PC-9 (cell line): ENCODE measurements at regions not wholly inside any gene's neighbourhood (a gene's known extent, or its start where the extent isn't known, plus 50 kb on each side); places are given as distances from the start of the nearest gene placed in this dataset.

Experiments used
- BruUV-seq: library from RNA; stranded (reverse); fragments of 400-500 nt; replicated peaks from 2 replicates; lab custom pipeline; 2021; lab: Mats Ljungman, UMichigan
- CTCF ChIA-PET: fragments of 300-600 bp; sonication (Branson Sonifier 250); formaldehyde crosslinking; loops from one replicate; lab custom pipeline; 2022; ENCODE audit warnings: antibody characterized with exemption; lab: Charles Lee
- POLR2A ChIA-PET: fragments of 300-600 bp; sonication (Branson Sonifier 250); formaldehyde crosslinking; loops from one replicate; lab custom pipeline; 2022; ENCODE audit warnings: antibody characterized with exemption; ENCODE audit not compliant: unreplicated experiment; lab: Charles Lee
- DNase-seq, 2 experiments: peaks; one replicate each; pipeline versions ENCODE4 v3.0.0 to v3.0.0-alpha.2; 2015 to 2022; ENCODE audit warnings: mixed read lengths in 1 of 2
- H2AFZ ChIP-seq: fragments of 200-600 bp; sonication (generic); 2 replicates; pipeline ENCODE4 v1.8.1; 2017; ENCODE audit warnings: antibody characterized with exemption
- H3F3A ChIP-seq: fragments of 200-600 bp; sonication (generic); 2 replicates; pipeline ENCODE4 v1.8.1; 2017; ENCODE audit warnings: antibody characterized with exemption, mild to moderate bottlenecking, low read depth; ENCODE audit not compliant: insufficient read depth
- H3K27ac ChIP-seq: fragments of 200-600 bp; sonication (generic); 2 replicates; pipeline ENCODE4 v1.6.1; 2016; ENCODE audit warnings: mixed run types
- H3K27me3 ChIP-seq: fragments of 200-600 bp; sonication (generic); 2 replicates; pipeline ENCODE4 v1.6.1; 2016; ENCODE audit warnings: low read depth, mixed run types; ENCODE audit not compliant: insufficient read depth
- H3K36me3 ChIP-seq: fragments of 200-600 bp; sonication (generic); 2 replicates; pipeline ENCODE4 v1.6.1; 2016; ENCODE audit warnings: low read depth, mixed run types
- H3K4me1 ChIP-seq: fragments of 200-600 bp; sonication (generic); replicated peaks from 2 replicates; pipeline ENCODE4 v1.6.1; 2016; ENCODE audit warnings: mixed run types; ENCODE audit not compliant: insufficient read depth
- H3K4me2 ChIP-seq: fragments of 200-600 bp; sonication (generic); 2 replicates; pipeline ENCODE4 v1.6.1; 2017; ENCODE audit warnings: mixed run types
- H3K4me3 ChIP-seq: fragments of 200-600 bp; sonication (generic); 2 replicates; pipeline ENCODE4 v1.6.1; 2016; ENCODE audit warnings: mixed run types
- H3K79me2 ChIP-seq: fragments of 200-600 bp; sonication (generic); 2 replicates; pipeline ENCODE4 v1.6.1; 2017; ENCODE audit warnings: low read depth, mixed run types
- H3K9me2 ChIP-seq: fragments of 200-600 bp; sonication (generic); 2 replicates; pipeline ENCODE4 v1.8.1; 2017; ENCODE audit warnings: mild to moderate bottlenecking; ENCODE audit not compliant: insufficient read depth
- H3K9me3 ChIP-seq: fragments of 200-600 bp; sonication (generic); 2 replicates; pipeline ENCODE4 v1.8.1; 2016; ENCODE audit warnings: low read depth; ENCODE audit not compliant: insufficient read depth
- H4K20me1 ChIP-seq: fragments of 200-600 bp; sonication (generic); 2 replicates; pipeline ENCODE4 v1.8.1; 2017; ENCODE audit not compliant: insufficient read depth
- EZH2 ChIP-seq: fragments of 200-600 bp; sonication (generic); IDR thresholded peaks from 2 replicates; pipeline ENCODE4 v1.8.0; 2017; ENCODE audit warnings: antibody characterized with exemption, low read depth
- intact Hi-C: fragments of 100-400 bp; cut with micrococcal nuclease; formaldehyde crosslinking; loops from one replicate; pipeline ENCODE4 v1.10.0; 2022; ENCODE audit not compliant: unreplicated experiment
- TF ChIP-seq, protein P1 (sequence below): fragments of 200-600 bp; sonication (generic); conservative IDR thresholded peaks from 2 replicates; pipeline ENCODE4 v1.6.1; 2017; ENCODE audit warnings: mixed run types, antibody characterized with exemption, mild to moderate bottlenecking, moderate library complexity

DNA sequence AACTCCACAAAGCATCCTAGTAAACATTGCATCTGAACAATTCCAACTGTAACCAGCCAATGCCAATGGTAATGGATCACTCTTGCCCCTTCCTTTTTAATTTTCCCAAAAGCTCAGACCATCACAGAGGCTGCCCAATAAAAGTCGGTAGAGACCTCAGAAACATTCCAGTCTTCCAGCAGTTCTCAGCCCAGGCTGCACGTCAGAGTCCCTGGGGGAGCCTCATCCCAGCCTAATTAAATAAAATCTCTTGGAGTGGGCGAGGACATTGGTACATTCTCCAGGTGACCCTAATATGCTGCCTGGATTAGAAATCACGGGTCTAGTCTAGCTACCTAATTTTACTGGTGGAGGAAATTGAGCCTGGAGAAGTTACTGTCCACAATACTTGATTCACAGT lies 117.1 kb upstream of the MYOCD start:
- no peak for DNase-seq
- TF ChIP-seq, protein P1, sequence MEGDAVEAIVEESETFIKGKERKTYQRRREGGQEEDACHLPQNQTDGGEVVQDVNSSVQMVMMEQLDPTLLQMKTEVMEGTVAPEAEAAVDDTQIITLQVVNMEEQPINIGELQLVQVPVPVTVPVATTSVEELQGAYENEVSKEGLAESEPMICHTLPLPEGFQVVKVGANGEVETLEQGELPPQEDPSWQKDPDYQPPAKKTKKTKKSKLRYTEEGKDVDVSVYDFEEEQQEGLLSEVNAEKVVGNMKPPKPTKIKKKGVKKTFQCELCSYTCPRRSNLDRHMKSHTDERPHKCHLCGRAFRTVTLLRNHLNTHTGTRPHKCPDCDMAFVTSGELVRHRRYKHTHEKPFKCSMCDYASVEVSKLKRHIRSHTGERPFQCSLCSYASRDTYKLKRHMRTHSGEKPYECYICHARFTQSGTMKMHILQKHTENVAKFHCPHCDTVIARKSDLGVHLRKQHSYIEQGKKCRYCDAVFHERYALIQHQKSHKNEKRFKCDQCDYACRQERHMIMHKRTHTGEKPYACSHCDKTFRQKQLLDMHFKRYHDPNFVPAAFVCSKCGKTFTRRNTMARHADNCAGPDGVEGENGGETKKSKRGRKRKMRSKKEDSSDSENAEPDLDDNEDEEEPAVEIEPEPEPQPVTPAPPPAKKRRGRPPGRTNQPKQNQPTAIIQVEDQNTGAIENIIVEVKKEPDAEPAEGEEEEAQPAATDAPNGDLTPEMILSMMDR: no peak
- TF ChIP-seq EZH2: no peak
- no peak overlapping the region for H3K4me3 ChIP-seq
- no peak overlapping the region for H3K27ac ChIP-seq
- ChIA-PET POLR2A (no interaction called here), CTCF (interaction anchor here (0.5 kb wide), 1 partner anchor 1763 kb away, joined by 6 read pairs; no protein-coding TSS in a partner anchor)
- no peak overlapping the region for H3K4me2 ChIP-seq
- H3K9me3 ChIP-seq: no peaks in the 10 kb centered on the region
- H3K9me2 ChIP-seq: no peaks in the 10 kb centered on the region
- no peaks in the 10 kb centered on the region for H3K36me3 ChIP-seq
- no peaks in the 10 kb centered on the region for H3F3A ChIP-seq
- no peaks in the 10 kb centered on the region for H3K79me2 ChIP-seq
- BruUV-seq: no TSS peak
- H3K4me1 ChIP-seq: no peaks in the 10 kb centered on the region
- H2AFZ ChIP-seq: no peak overlapping the region
- H4K20me1 ChIP-seq: no peaks in the 10 kb centered on the region
- intact Hi-C loops: no loop called here
- H3K27me3 ChIP-seq: peaks cover 11% of the 10 kb centered on the region; the same call in 1 of the 2 replicates

DNA sequence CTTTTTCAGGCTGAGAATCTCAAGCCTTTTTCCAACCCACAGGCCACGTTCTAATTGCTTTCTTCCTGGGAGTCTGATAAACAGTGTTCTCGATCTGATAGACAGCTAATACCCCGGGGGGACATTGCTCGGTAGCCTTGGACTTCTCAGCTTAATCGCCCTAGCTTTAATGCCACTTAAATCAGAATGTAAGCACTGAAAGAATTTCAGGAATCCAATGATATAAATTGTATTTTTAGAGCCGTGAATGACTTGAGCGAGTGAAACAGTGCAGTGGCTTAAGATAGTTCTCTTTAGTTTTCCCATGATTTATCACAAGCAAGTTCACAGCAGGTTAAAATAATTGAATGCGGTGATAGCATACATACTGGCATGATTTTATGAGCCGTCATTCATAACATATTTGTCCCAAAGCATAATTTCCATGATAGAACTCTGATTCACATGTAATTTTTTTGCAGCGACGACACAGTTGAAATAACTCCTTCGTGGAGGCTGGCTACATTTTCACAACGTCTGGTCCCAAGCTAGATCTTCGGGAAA lies 116.1 kb upstream of the MYOCD start:
- intact Hi-C loops: no loop called here
- CTCF ChIA-PET: no interaction called here
- POLR2A ChIA-PET: no interaction called here
- TF ChIP-seq, protein P1: no peak
- no peak for TF ChIP-seq EZH2
- Histone ChIP-seq H3F3A (no peaks in the 10 kb centered on the region), H3K4me2 (no peak overlapping the region), H3K27ac (no peak overlapping the region), H4K20me1 (no peaks in the 10 kb centered on the region), H3K27me3 (peaks cover 11% of the 10 kb centered on the region; the same call in 1 of the 2 replicates), H3K9me3 (no peaks in the 10 kb centered on the region), H3K36me3 (no peaks in the 10 kb centered on the region), H2AFZ (no peak overlapping the region), H3K4me1 (no peaks in the 10 kb centered on the region), H3K79me2 (no peaks in the 10 kb centered on the region), H3K4me3 (no peak overlapping the region), H3K9me2 (no peaks in the 10 kb centered on the region)
- DNase-seq: no peak
- BruUV-seq: no TSS peak

DNA sequence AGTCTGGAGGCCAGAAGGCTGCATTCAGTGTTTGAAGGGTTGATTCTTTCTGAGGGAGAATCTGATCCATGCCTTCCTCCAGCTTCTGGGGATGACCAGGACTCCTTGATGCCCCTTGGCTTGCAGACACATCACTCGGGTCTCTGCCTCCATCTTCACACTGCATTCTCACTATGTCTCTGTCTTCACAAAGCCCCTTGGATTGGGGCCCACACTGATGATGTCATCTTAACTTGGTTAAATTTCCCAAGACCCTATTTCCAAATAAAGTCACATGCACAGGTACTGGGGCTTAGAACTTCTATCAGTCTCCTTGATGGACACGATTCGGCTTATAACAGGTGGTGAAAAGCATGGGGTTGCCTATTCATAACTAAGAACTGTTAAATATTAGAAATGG lies 112.1 kb upstream of the MYOCD start:
- TF ChIP-seq EZH2: no peak
- TF ChIP-seq, protein P1: no peak
- CTCF ChIA-PET: no interaction called here
- Histone ChIP-seq H3F3A (no peaks in the 10 kb centered on the region), H3K4me1 (no peaks in the 10 kb centered on the region), H2AFZ (no peak overlapping the region), H3K9me2 (no peaks in the 10 kb centered on the region), H3K4me3 (no peak overlapping the region), H3K36me3 (no peaks in the 10 kb centered on the region), H3K27ac (no peak overlapping the region), H3K4me2 (no peak overlapping the region), H3K27me3 (peaks cover 7% of the 10 kb centered on the region; the same call in 1 of the 2 replicates), H3K79me2 (no peaks in the 10 kb centered on the region), H3K9me3 (no peaks in the 10 kb centered on the region), H4K20me1 (no peaks in the 10 kb centered on the region)
- BruUV-seq: no TSS peak
- intact Hi-C loops: no loop called here
- no peak for DNase-seq
- POLR2A ChIA-PET: no interaction called here
